Prostate gland (tissue), 2 donors: ENCODE measurements at regions not wholly inside any gene's neighbourhood (a gene's known extent, or its start where the extent isn't known, plus 50 kb on each side); places are given as distances from the start of the nearest gene placed in this dataset.
"Not testable (repeated sequence)": the region's sequence is repeated elsewhere in the genome, so short reads cannot be mapped to it uniquely, and the experiment has no call there.

Experiments
- DNase-seq: peaks from one replicate; pipeline ENCODE4 v3.0.0-alpha.2; 2019; ENCODE audit warnings: low spot score
- H3K27ac ChIP-seq, 2 donors: fragments of 200-600 bp; sonication (generic); 2 replicates each; pipeline ENCODE4 v1.5.1; 2017 to 2019
- H3K27me3 ChIP-seq: fragments of 200-600 bp; sonication (generic); replicated peaks from 2 replicates; pipeline ENCODE4 v1.5.1; 2019; ENCODE audit not compliant: insufficient read depth
- H3K36me3 ChIP-seq, 2 donors: fragments of 200-600 bp; sonication (generic); 1 replicate in 1 of 2; 2 replicates in 1 of 2; pipeline versions ENCODE4 v1.5.1 to v1.8.1; 2017 to 2019
- H3K4me1 ChIP-seq: fragments of 200-600 bp; sonication (generic); replicated peaks from 2 replicates; pipeline ENCODE4 v1.5.1; 2019
- H3K4me3 ChIP-seq, 2 donors: fragments of 200-600 bp; sonication (generic); 2 replicates each; pipeline ENCODE4 v1.5.1; 2017 to 2019
- H3K9me3 ChIP-seq: fragments of 200-600 bp; sonication (generic); 2 replicates; pipeline ENCODE4 v1.5.1; 2017
- POLR2A ChIP-seq: fragments of 450-650 bp; IDR thresholded peaks from one replicate; pipeline ENCODE4 v1.6.1; 2016; ENCODE audit warnings: antibody characterized with exemption, mild to moderate bottlenecking
- POLR2AphosphoS5 ChIP-seq: sonication (generic); formaldehyde crosslinking; IDR thresholded peaks from one replicate; pipeline ENCODE4 v1.6.1; 2017; ENCODE audit warnings: antibody characterized with exemption
- WGBS: methylation state at CpG from one replicate; pipeline ENCODE4 v1.1.5; 2018; 5-methylcytosine and 5-hydroxymethylcytosine counted together
- intact Hi-C: fragments of 100-400 bp; cut with DNase I; formaldehyde crosslinking; loops from one replicate; pipeline ENCODE4 v1.14.2; 2022
- TF ChIP-seq, protein P1 (sequence below), 4 experiments: fragments of 200-600 bp in 2 of 4; fragments of 450-650 bp in 2 of 4; sonication (generic) in 2 of 4; IDR thresholded peaks; 1 replicate in 3 of 4; 2 replicates in 1 of 4; pipeline ENCODE4 v1.5.1; 2016 to 2019; ENCODE audit warnings: antibody characterized with exemption in 4 of 4, mild to moderate bottlenecking in 2 of 4, moderate library complexity in 2 of 4

DNA sequence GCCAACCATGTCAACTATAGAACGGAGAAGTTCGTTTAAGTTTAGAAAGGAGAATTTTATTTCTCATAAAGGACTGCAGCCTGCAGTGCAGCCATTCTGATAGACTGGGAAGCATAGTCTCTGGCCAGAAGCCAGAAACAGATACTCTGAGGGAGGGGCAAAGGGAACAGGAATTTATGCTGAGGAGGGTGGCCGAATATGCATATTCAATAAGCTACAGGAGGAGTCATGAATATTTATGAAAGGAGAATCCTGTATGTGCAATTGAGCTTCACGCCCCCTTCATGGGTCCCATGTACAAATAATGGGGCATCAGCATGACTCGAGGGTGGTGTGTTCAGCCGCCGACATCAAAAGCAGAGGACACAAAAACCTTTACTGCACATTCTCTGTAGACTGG lies 199.9 kb downstream of the CWF19L2 start:
- TF ChIP-seq POLR2AphosphoS5 = no peak
- TF ChIP-seq, protein P1, sequence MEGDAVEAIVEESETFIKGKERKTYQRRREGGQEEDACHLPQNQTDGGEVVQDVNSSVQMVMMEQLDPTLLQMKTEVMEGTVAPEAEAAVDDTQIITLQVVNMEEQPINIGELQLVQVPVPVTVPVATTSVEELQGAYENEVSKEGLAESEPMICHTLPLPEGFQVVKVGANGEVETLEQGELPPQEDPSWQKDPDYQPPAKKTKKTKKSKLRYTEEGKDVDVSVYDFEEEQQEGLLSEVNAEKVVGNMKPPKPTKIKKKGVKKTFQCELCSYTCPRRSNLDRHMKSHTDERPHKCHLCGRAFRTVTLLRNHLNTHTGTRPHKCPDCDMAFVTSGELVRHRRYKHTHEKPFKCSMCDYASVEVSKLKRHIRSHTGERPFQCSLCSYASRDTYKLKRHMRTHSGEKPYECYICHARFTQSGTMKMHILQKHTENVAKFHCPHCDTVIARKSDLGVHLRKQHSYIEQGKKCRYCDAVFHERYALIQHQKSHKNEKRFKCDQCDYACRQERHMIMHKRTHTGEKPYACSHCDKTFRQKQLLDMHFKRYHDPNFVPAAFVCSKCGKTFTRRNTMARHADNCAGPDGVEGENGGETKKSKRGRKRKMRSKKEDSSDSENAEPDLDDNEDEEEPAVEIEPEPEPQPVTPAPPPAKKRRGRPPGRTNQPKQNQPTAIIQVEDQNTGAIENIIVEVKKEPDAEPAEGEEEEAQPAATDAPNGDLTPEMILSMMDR (IDR thresholded peaks at IDR 0.05) = no peak
- TF ChIP-seq POLR2A = no peak
- H3K36me3 ChIP-seq = no peaks in the 10 kb centered on the region
- WGBS = 90% methylated on average over 7 of the region's 7 CpGs
- intact Hi-C loops = no loop called here
- H3K4me3 ChIP-seq = no peak overlapping the region
- H3K9me3 ChIP-seq = no peaks in the 10 kb centered on the region
- H3K27ac ChIP-seq = no peak overlapping the region
- H3K27me3 ChIP-seq = no peaks in the 10 kb centered on the region
- no peaks in the 10 kb centered on the region for H3K4me1 ChIP-seq
- DNase-seq = no peak

DNA sequence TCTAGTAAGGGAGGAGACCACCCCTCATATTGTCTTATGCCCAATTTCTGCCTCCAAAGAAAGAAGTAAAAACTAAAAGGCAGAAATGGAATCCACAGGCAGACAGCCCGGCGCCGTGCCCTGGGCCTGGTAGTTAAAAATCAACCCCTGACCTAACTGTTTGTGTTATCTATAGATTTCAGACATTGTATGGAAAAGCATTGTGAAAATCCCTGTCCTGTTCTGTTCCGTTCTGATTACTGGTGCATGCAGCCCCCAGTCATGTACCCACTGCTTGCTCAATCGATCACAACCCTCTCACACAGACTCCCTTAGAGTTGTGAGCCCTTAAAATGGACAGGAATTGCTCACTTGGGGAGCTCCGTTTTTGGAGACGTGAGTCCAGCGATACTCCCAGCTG lies 204.0 kb downstream of the CWF19L2 start:
- intact Hi-C loops, H3K36me3 ChIP-seq, H3K9me3 ChIP-seq, H3K27ac ChIP-seq, H3K4me3 ChIP-seq, DNase-seq, H3K4me1 ChIP-seq, H3K27me3 ChIP-seq: not testable (repeated sequence)
- WGBS = 79% methylated on average over 8 of the region's 8 CpGs

DNA sequence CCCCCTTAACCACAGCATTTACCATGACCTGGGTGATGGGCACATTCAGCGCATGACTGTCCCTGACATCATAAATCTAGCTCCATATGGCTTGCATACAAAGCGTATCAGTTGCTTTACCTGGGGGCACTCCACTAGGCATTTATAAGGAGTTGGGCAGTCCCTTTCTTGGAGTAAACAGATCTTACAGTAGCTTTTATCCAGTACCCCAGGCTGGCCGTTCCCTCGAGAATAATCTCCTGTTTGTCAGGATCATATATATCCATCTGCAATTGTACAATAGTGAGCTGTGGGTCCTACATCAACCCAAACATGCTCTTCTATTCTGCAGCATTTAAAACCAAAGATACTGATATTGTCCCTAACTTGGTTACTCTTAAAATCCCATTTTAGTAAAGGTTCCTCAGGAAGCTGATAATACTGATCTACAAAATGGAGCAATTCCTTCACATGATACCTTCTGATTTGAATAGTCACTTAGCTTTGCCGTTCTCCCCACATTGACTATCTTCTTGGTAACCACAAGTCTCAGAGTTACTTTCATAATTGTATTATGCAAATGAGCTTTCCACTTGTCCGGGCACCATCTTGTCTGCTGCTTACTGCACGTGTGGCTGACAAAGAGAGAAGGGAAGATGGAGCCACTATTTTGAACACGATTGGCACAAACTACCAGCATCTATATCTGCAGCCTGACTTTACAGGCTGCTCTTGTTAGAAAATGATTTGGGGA lies 205.0 kb downstream of the CWF19L2 start:
- no peaks in the 10 kb centered on the region for H3K36me3 ChIP-seq
- intact Hi-C loops = no loop called here
- H3K9me3 ChIP-seq = no peaks in the 10 kb centered on the region
- H3K4me1 ChIP-seq = no peaks in the 10 kb centered on the region
- 74% methylated on average over 8 of the region's 8 CpGs for WGBS
- no peak for DNase-seq
- H3K27ac ChIP-seq = no peak overlapping the region
- TF ChIP-seq POLR2A (no peak), POLR2AphosphoS5 (no peak)
- TF ChIP-seq, protein P1 (IDR thresholded peaks at IDR 0.05) = no peak
- no peaks in the 10 kb centered on the region for H3K27me3 ChIP-seq
- H3K4me3 ChIP-seq = no peak overlapping the region

DNA sequence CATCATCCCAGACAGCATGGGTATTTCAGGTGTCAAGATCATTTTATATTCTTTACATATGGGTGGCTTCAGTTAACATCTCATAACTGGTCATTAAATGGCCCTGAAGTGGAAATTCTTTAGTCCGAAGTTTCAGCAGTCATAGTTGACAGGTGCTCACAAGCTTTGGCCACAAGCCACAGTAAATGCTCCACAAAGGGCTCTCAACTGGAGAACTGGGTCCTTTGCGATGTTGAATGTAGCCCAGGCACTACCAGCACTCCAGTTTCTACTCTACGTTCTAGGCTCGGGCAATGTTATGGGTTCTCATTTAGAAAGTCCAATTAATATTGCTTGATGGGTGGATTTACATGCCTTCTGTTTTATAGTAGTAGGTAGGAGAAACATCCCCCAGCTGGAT lies 206.3 kb downstream of the CWF19L2 start:
- no peaks in the 10 kb centered on the region for H3K27me3 ChIP-seq
- intact Hi-C loops = no loop called here
- no peak for DNase-seq
- no peak overlapping the region for H3K27ac ChIP-seq
- TF ChIP-seq POLR2A = no peak
- TF ChIP-seq POLR2AphosphoS5 = no peak
- TF ChIP-seq, protein P1 (IDR thresholded peaks at IDR 0.05) = no peak
- H3K36me3 ChIP-seq = no peaks in the 10 kb centered on the region
- no peaks in the 10 kb centered on the region for H3K4me1 ChIP-seq
- no peaks in the 10 kb centered on the region for H3K9me3 ChIP-seq
- WGBS = 76% methylated on average over 4 of the region's 4 CpGs
- no peak overlapping the region for H3K4me3 ChIP-seq

DNA sequence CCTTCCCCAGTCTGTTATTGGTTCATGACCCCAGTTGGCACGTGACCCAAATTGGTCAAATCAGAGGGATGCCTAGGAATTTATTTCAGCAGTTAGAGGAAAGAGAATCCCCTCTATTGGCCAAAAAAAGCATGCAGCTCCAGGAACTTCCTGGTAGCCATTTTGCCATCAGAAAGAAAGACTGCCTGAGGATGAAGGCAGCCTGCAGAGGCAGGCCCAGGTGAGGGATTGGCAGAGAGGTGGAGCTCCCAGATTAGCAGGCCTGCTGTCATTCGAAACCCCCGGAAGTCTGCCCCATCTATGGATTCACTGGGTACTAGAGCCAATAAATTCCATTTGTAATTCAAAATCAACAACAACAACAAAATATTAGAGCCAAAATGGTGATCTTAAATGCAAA lies 207.6 kb downstream of the CWF19L2 start:
- Histone ChIP-seq H3K4me3 (no peak overlapping the region), H3K27ac (no peak overlapping the region), H3K4me1 (no peaks in the 10 kb centered on the region), H3K36me3 (no peaks in the 10 kb centered on the region), H3K27me3 (no peaks in the 10 kb centered on the region), H3K9me3 (no peaks in the 10 kb centered on the region)
- 83% methylated on average over 3 of the region's 3 CpGs for WGBS
- no peak for DNase-seq
- intact Hi-C loops = no loop called here
- no peak for TF ChIP-seq POLR2A
- TF ChIP-seq, protein P1 (IDR thresholded peaks at IDR 0.05) = no peak
- no peak for TF ChIP-seq POLR2AphosphoS5
